Activated naive CD4-positive, alpha-beta T cell treated with anti-CD3 and anti-CD28 coated beads for 36 hours (primary cell): ENCODE measurements at regions not wholly inside any gene's neighbourhood (a gene's known extent, or its start where the extent isn't known, plus 50 kb on each side); places are given as distances from the start of the nearest gene placed in this dataset.
"Not testable (repeated sequence)": the region's sequence is repeated elsewhere in the genome, so short reads cannot be mapped to it uniquely, and the experiment has no call there.

Experiments
- CTCF ChIA-PET: fragments of 350-600 bp; sonication (Branson Sonifier 250); formaldehyde crosslinking; loops from one replicate; lab custom pipeline; 2021; ENCODE audit warnings: antibody characterized with exemption; lab: Charles Lee
- DNase-seq: peaks from one replicate; pipeline ENCODE4 v3.0.0-alpha.2; 2020
- H3K27ac Mint-ChIP-seq: one replicate; pipeline ENCODE4 v1.8.0; 2021; ENCODE audit warnings: mild to moderate bottlenecking, mixed read lengths
- H3K27me3 Mint-ChIP-seq: one replicate; pipeline ENCODE4 v1.8.0; 2021; ENCODE audit warnings: low read depth, mixed read lengths
- H3K36me3 Mint-ChIP-seq: one replicate; pipeline ENCODE4 v1.8.0; 2021; ENCODE audit warnings: low read depth, mixed read lengths
- H3K4me1 Mint-ChIP-seq: one replicate; pipeline ENCODE4 v1.8.0; 2021; ENCODE audit warnings: low read depth, mixed read lengths
- H3K4me3 Mint-ChIP-seq: one replicate; pipeline ENCODE4 v1.8.0; 2021; ENCODE audit warnings: mild to moderate bottlenecking, moderate library complexity, mixed read lengths
- H3K9me3 Mint-ChIP-seq: one replicate; pipeline ENCODE4 v1.8.0; 2021; ENCODE audit warnings: mixed read lengths
- intact Hi-C: fragments of 100-400 bp; cut with micrococcal nuclease; formaldehyde crosslinking; loops from one replicate; pipeline ENCODE4 v1.15.1; 2023

- DNase-seq, result no peak
- CTCF ChIA-PET, result no interaction called here
- H3K27me3 Mint-ChIP-seq, result peaks cover 9% of the 10 kb centered on the region
- intact Hi-C loops, result no loop called here
- no peak overlapping the region for H3K4me3 Mint-ChIP-seq
- peaks cover 12% of the 10 kb centered on the region for H3K9me3 Mint-ChIP-seq
- no peaks in the 10 kb centered on the region for H3K4me1 Mint-ChIP-seq
- H3K27ac Mint-ChIP-seq, result no peak overlapping the region
- H3K36me3 Mint-ChIP-seq, result peaks cover 9% of the 10 kb centered on the region
Observed at GRCh38 chr19:37303591-37304171, 67.2 kb upstream of the ZNF527 start.

GRCh38 chr19:37304190-37304883 lies 66.6 kb upstream of the ZNF527 start:
- DNase-seq, result no peak
- Mint-ChIP-seq H3K4me3 (no peak overlapping the region), H3K27ac (no peak overlapping the region), H3K4me1 (no peaks in the 10 kb centered on the region), H3K9me3 (peaks cover 12% of the 10 kb centered on the region), H3K36me3 (peaks cover 9% of the 10 kb centered on the region), H3K27me3 (peaks cover 9% of the 10 kb centered on the region)
- CTCF ChIA-PET, result no interaction called here
- intact Hi-C loops, result no loop called here

GRCh38 chr19:37304884-37305255 lies 66.0 kb upstream of the ZNF527 start:
- no peak overlapping the region for H3K27ac Mint-ChIP-seq
- H3K4me1 Mint-ChIP-seq, result no peaks in the 10 kb centered on the region
- CTCF ChIA-PET, result no interaction called here

GRCh38 chr19:37306383-37306963 lies 64.4 kb upstream of the ZNF527 start:
- Mint-ChIP-seq H3K27me3 (peaks cover 11% of the 10 kb centered on the region), H3K36me3 (peaks cover 9% of the 10 kb centered on the region), H3K9me3 (peaks cover 12% of the 10 kb centered on the region), H3K27ac (no peak overlapping the region), H3K4me1 (no peaks in the 10 kb centered on the region), H3K4me3 (no peak overlapping the region)
- no peak for DNase-seq
- intact Hi-C loops, result no loop called here
- CTCF ChIA-PET, result no interaction called here

More at GRCh38 chr19:37304884-37305255, 66.0 kb upstream of the ZNF527 start:
- peaks cover 12% of the 10 kb centered on the region for H3K9me3 Mint-ChIP-seq
- peaks cover 9% of the 10 kb centered on the region for H3K27me3 Mint-ChIP-seq
- DNase-seq, result no peak
- intact Hi-C loops, result no loop called here
- H3K36me3 Mint-ChIP-seq, result peaks cover 9% of the 10 kb centered on the region
- H3K4me3 Mint-ChIP-seq, result no peak overlapping the region

- peaks cover 14% of the 10 kb centered on the region for H3K27me3 Mint-ChIP-seq
- H3K9me3 Mint-ChIP-seq, result peaks cover 19% of the 10 kb centered on the region
- H3K4me1 Mint-ChIP-seq, result peaks cover 9% of the 10 kb centered on the region
- no peak overlapping the region for H3K27ac Mint-ChIP-seq
- CTCF ChIA-PET, result interaction anchor here (0.6 to 0.7 kb wide), 2 partner anchors 31 to 383 kb away, joined by 3 read pairs; no protein-coding TSS in a partner anchor
- H3K4me3 Mint-ChIP-seq, result no peak overlapping the region
- intact Hi-C loops, result loop anchor here (10.0 kb wide), 6 partner anchors 95 to 1005 kb away; partner anchors contain the start of genes KCNK6, YIF1B, ZFP30 and ZNF383
- peak; percentile 48 for DNase-seq
- H3K36me3 Mint-ChIP-seq, result peaks cover 8% of the 10 kb centered on the region
Observed at GRCh38 chr19:37309834-37310575, 60.9 kb upstream of the ZNF527 start.

GRCh38 chr19:37312531-37313334 lies 58.2 kb upstream of the ZNF527 start:
- H3K27ac Mint-ChIP-seq, CTCF ChIA-PET, H3K36me3 Mint-ChIP-seq: not testable (repeated sequence)
- H3K4me1 Mint-ChIP-seq, result peaks cover 11% of the 10 kb centered on the region
- H3K9me3 Mint-ChIP-seq, result peaks cover 16% of the 10 kb centered on the region
- peak overlapping the region; percentile 68 for H3K4me3 Mint-ChIP-seq
- DNase-seq, result peak; percentile 64
- H3K27me3 Mint-ChIP-seq, result peaks cover 12% of the 10 kb centered on the region
- intact Hi-C loops, result loop anchor here (10.0 kb wide), 6 partner anchors 98 to 1002 kb away; partner anchors contain the start of genes KCNK6, YIF1B, ZFP30 and ZNF383

GRCh38 chr19:37313335-37313627 lies 57.6 kb upstream of the ZNF527 start:
- peaks cover 11% of the 10 kb centered on the region for H3K4me1 Mint-ChIP-seq
- intact Hi-C loops, result loop anchor here (10.0 kb wide), 6 partner anchors 98 to 1002 kb away; partner anchors contain the start of genes KCNK6, YIF1B, ZFP30 and ZNF383
- H3K27ac Mint-ChIP-seq, result no peak overlapping the region
- H3K4me3 Mint-ChIP-seq, result peak overlapping the region; percentile 68
- peaks cover 10% of the 10 kb centered on the region for H3K27me3 Mint-ChIP-seq
- peaks cover 16% of the 10 kb centered on the region for H3K9me3 Mint-ChIP-seq
- H3K36me3 Mint-ChIP-seq, result peaks cover 7% of the 10 kb centered on the region
- no peak for DNase-seq
- CTCF ChIA-PET, result no interaction called here

- CTCF ChIA-PET, result no interaction called here
- H3K4me3 Mint-ChIP-seq, result peak overlapping the region; percentile 93
- H3K36me3 Mint-ChIP-seq, result peaks cover 32% of the 10 kb centered on the region
- intact Hi-C loops, result loop anchor here (1.0 to 10.0 kb wide), 11 partner anchors 17 to 997 kb away; partner anchors contain the start of genes KCNK6, YIF1B, ZFP30 and ZNF383
- peaks cover 18% of the 10 kb centered on the region for H3K9me3 Mint-ChIP-seq
- H3K27me3 Mint-ChIP-seq, result peaks cover 7% of the 10 kb centered on the region
- H3K4me1 Mint-ChIP-seq, result peaks cover 31% of the 10 kb centered on the region
- peak overlapping the region; percentile 90 for H3K27ac Mint-ChIP-seq
- DNase-seq, result peak; percentile 96
Observed at GRCh38 chr19:37317403-37318209, 53.3 kb upstream of the ZNF527 start.

GRCh38 chr19:37320988-37321387 lies 49.9 kb upstream of the ZNF527 start:
- H3K4me3 Mint-ChIP-seq, H3K27me3 Mint-ChIP-seq, intact Hi-C loops, DNase-seq, H3K9me3 Mint-ChIP-seq, H3K27ac Mint-ChIP-seq, CTCF ChIA-PET: not testable (repeated sequence)
- Mint-ChIP-seq H3K4me1 (peaks cover 25% of the 10 kb centered on the region), H3K36me3 (peaks cover 49% of the 10 kb centered on the region)
